B cell (primary cell): ENCODE measurements at regions not wholly inside any gene's neighbourhood (a gene's known extent, or its start where the extent isn't known, plus 50 kb on each side); places are given as distances from the start of the nearest gene placed in this dataset.
"Not testable (repeated sequence)": the region's sequence is repeated elsewhere in the genome, so short reads cannot be mapped to it uniquely, and the experiment has no call there.

Experiments used
- ATAC-seq: fragments of 200-7000 bp; cut with Tn5 transposase; one replicate; pipeline ENCODE4 v1.10.0; 2021; ENCODE audit warnings: low read depth, mild to moderate bottlenecking, moderate number of reproducible peaks, moderate library complexity
- CTCF ChIA-PET: fragments of 350-600 bp; sonication (Branson Sonifier 250); formaldehyde crosslinking; loops from one replicate; lab custom pipeline; 2021; ENCODE audit warnings: antibody characterized with exemption, inconsistent platforms; lab: Charles Lee
- POLR2A ChIA-PET: fragments of 350-600 bp; sonication (Branson Sonifier 250); formaldehyde crosslinking; loops from one replicate; lab custom pipeline; 2021; ENCODE audit warnings: antibody characterized with exemption; lab: Charles Lee
- DNase-seq: peaks from one replicate; pipeline ENCODE4 v3.0.0; 2013
- H2AFZ ChIP-seq: 2 replicates; pipeline ENCODE4 v1.6.1; 2012; ENCODE audit warnings: mild to moderate bottlenecking, low read depth, low read length; ENCODE audit not compliant: insufficient read depth, poor library complexity, severe bottlenecking
- H3K27ac ChIP-seq, 2 donors: 1 replicate in 1 of 2; 2 replicates in 1 of 2; pipeline ENCODE4 v1.5.1; 2012 to 2013; ENCODE audit warnings: low read length in 2 of 2, mild to moderate bottlenecking in 2 of 2, moderate library complexity in 1 of 2
- H3K27me3 ChIP-seq, 4 experiments: fragments of 200-600 bp in 1 of 4; sonication (generic) in 1 of 4; replicated peaks in 1 of 4; 1 replicate in 2 of 4; 2 replicates in 2 of 4; pipeline versions ENCODE4 v1.6.1 to v1.7.0; 2013 to 2016; ENCODE audit warnings: low read length in 3 of 4, mild to moderate bottlenecking in 2 of 4, mixed read lengths in 1 of 4, moderate library complexity in 1 of 4; ENCODE audit not compliant: insufficient read depth in 4 of 4, control insufficient read depth in 3 of 4; ENCODE audit errors: control extremely low read depth in 1 of 4
- H3K36me3 ChIP-seq, 2 experiments: replicated peaks in 1 of 2; 1 replicate in 1 of 2; 2 replicates in 1 of 2; pipeline versions ENCODE4 v1.6.1 to v1.7.1; 2013; ENCODE audit warnings: low read length in 1 of 2; ENCODE audit not compliant: insufficient read depth in 2 of 2, control insufficient read depth in 1 of 2; ENCODE audit errors: control extremely low read depth in 1 of 2, extremely low read depth in 1 of 2
- H3K4me1 ChIP-seq, 2 donors: fragments of 200-600 bp in 1 of 2; sonication (generic) in 1 of 2; 1 replicate in 1 of 2; 2 replicates in 1 of 2; pipeline versions ENCODE4 v1.5.1 to v1.6.1; 2013 to 2017; ENCODE audit warnings: low read length in 2 of 2; ENCODE audit not compliant: control insufficient read depth in 2 of 2, insufficient read depth in 2 of 2
- H3K4me2 ChIP-seq: replicated peaks from 2 replicates; pipeline ENCODE3; 2012; ENCODE audit warnings: mild to moderate bottlenecking, low read depth, low read length; ENCODE audit not compliant: poor library complexity, severe bottlenecking
- H3K4me3 ChIP-seq, 5 experiments: fragments of 200-600 bp in 1 of 5; sonication (generic) in 1 of 5; 1 replicate in 3 of 5; 2 replicates in 2 of 5; pipeline versions ENCODE4 v1.5.1 to v1.7.0; 2011 to 2016; ENCODE audit warnings: low read length in 4 of 5, mild to moderate bottlenecking in 4 of 5, low read depth in 2 of 5, control low read depth in 1 of 5, moderate library complexity in 1 of 5; ENCODE audit not compliant: insufficient read depth in 1 of 5; ENCODE audit errors: control extremely low read depth in 1 of 5, extremely low read depth in 1 of 5
- H3K79me2 ChIP-seq: fragments of 200-600 bp; sonication (generic); one replicate; pipeline ENCODE4 v1.6.0; 2016; ENCODE audit warnings: low read length; ENCODE audit not compliant: control insufficient read depth, insufficient read depth
- H3K9ac ChIP-seq: fragments of 200-600 bp; sonication (generic); 2 replicates; pipeline ENCODE4 v1.6.1; 2017; ENCODE audit warnings: mild to moderate bottlenecking, low read length, moderate library complexity
- H3K9me3 ChIP-seq, 3 donors: one replicate each; pipeline versions ENCODE4 v1.6.1 to v1.7.1; 2013; ENCODE audit warnings: low read length in 2 of 3; ENCODE audit not compliant: control insufficient read depth in 2 of 3, insufficient read depth in 1 of 3; ENCODE audit errors: control extremely low read depth in 1 of 3
- H4K20me1 ChIP-seq: 2 replicates; pipeline ENCODE4 v1.6.0; 2012; ENCODE audit warnings: mild to moderate bottlenecking, low read length; ENCODE audit not compliant: insufficient read depth, control insufficient read depth, poor library complexity, severe bottlenecking
- H3K27ac Mint-ChIP-seq: one replicate; pipeline ENCODE4 v1.8.0; 2021; ENCODE audit warnings: mixed read lengths
- H3K27me3 Mint-ChIP-seq: one replicate; pipeline ENCODE4 v1.8.0; 2021; ENCODE audit warnings: mixed read lengths
- H3K4me1 Mint-ChIP-seq: one replicate; pipeline ENCODE4 v1.8.0; 2021; ENCODE audit warnings: mixed read lengths
- H3K4me3 Mint-ChIP-seq: one replicate; pipeline ENCODE4 v1.8.0; 2021; ENCODE audit warnings: mixed read lengths
- H3K9me3 Mint-ChIP-seq: one replicate; pipeline ENCODE4 v1.8.0; 2022; ENCODE audit warnings: mixed read lengths; ENCODE audit not compliant: insufficient read depth
- EZH2 ChIP-seq: IDR thresholded peaks from 2 replicates; pipeline ENCODE4 v1.6.1; 2012; ENCODE audit warnings: borderline replicate concordance, low read depth, mild to moderate bottlenecking, moderate library complexity, low read length; ENCODE audit not compliant: insufficient read depth, poor library complexity, severe bottlenecking
- WGBS: methylation state at CpG from one replicate; pipeline ENCODE4 v1.1.5; 2013; ENCODE audit warnings: missing lambda C conversion rate; ENCODE audit not compliant: insufficient coverage; 5-methylcytosine and 5-hydroxymethylcytosine counted together
- intact Hi-C: fragments of 100-400 bp; cut with micrococcal nuclease; formaldehyde crosslinking; loops from one replicate; pipeline ENCODE4 v1.10.0; 2022
- TF ChIP-seq, protein P1 (sequence below): fragments of 200-600 bp; IDR thresholded peaks from one replicate; pipeline ENCODE4 v1.8.0; 2022; ENCODE audit warnings: antibody characterized with exemption, mild to moderate bottlenecking

GRCh38 chr2:48200620-48201293, 113.7 kb upstream of the FOXN2 start:
- Histone ChIP-seq H3K9me3 (no peaks in the 10 kb centered on the region), H3K27ac (no peak overlapping the region), H3K79me2 (no peaks in the 10 kb centered on the region), H3K9ac (no peak overlapping the region), H3K27me3 (no peaks in the 10 kb centered on the region), H3K36me3 (no peaks in the 10 kb centered on the region), H3K4me3 (no peak overlapping the region), H2AFZ (no peak overlapping the region), H4K20me1 (no peaks in the 10 kb centered on the region), H3K4me1 (peaks cover 7 to 14% of the 10 kb centered on the region in 2 donors), H3K4me2 (no peak overlapping the region)
- POLR2A ChIA-PET = no interaction called here
- 76% methylated on average over 2 of the region's 4 CpGs for WGBS
- H3K27ac Mint-ChIP-seq = no peak overlapping the region
- CTCF ChIA-PET = no interaction called here
- H3K4me3 Mint-ChIP-seq = no peak overlapping the region
- DNase-seq (no peak), ATAC-seq (no peak)
- H3K27me3 Mint-ChIP-seq = no peaks in the 10 kb centered on the region
- TF ChIP-seq, protein P1, sequence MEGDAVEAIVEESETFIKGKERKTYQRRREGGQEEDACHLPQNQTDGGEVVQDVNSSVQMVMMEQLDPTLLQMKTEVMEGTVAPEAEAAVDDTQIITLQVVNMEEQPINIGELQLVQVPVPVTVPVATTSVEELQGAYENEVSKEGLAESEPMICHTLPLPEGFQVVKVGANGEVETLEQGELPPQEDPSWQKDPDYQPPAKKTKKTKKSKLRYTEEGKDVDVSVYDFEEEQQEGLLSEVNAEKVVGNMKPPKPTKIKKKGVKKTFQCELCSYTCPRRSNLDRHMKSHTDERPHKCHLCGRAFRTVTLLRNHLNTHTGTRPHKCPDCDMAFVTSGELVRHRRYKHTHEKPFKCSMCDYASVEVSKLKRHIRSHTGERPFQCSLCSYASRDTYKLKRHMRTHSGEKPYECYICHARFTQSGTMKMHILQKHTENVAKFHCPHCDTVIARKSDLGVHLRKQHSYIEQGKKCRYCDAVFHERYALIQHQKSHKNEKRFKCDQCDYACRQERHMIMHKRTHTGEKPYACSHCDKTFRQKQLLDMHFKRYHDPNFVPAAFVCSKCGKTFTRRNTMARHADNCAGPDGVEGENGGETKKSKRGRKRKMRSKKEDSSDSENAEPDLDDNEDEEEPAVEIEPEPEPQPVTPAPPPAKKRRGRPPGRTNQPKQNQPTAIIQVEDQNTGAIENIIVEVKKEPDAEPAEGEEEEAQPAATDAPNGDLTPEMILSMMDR = no peak
- no peak for TF ChIP-seq EZH2
- intact Hi-C loops = loop anchor here (10.0 kb wide), 1 partner anchor 224 kb away; no protein-coding TSS in a partner anchor
- no peaks in the 10 kb centered on the region for H3K9me3 Mint-ChIP-seq
- peaks cover 25% of the 10 kb centered on the region for H3K4me1 Mint-ChIP-seq

- H4K20me1 ChIP-seq, DNase-seq, POLR2A ChIA-PET, ATAC-seq, H2AFZ ChIP-seq, H3K79me2 ChIP-seq, H3K27ac ChIP-seq, H3K27ac Mint-ChIP-seq, H3K4me3 ChIP-seq, H3K9ac ChIP-seq, H3K9me3 ChIP-seq, H3K36me3 ChIP-seq, H3K9me3 Mint-ChIP-seq, H3K4me3 Mint-ChIP-seq, CTCF ChIA-PET, H3K4me2 ChIP-seq, H3K27me3 Mint-ChIP-seq, H3K27me3 ChIP-seq: not testable (repeated sequence)
- peaks cover 31% of the 10 kb centered on the region for H3K4me1 Mint-ChIP-seq
- intact Hi-C loops = loop anchor here (10.0 kb wide), 1 partner anchor 223 kb away; no protein-coding TSS in a partner anchor
- peaks cover 11 to 19% of the 10 kb centered on the region in 2 donors for H3K4me1 ChIP-seq
- WGBS = no CpG with 5 or more reads among the region's 2 CpGs
Observed at GRCh38 chr2:48201435-48201834, 113.0 kb upstream of the FOXN2 start.
